ENCODE measurements at regions not wholly inside any gene's neighbourhood (a gene's known extent, or its start where the extent isn't known, plus 50 kb on each side); places are given as distances from the start of the nearest gene placed in this dataset.

GRCh38 chr5:3351581-3352442 is 243.8 kb upstream of the IRX1 start:
- Histone ChIP-seq H3K27ac (ENCODE audit: low read depth in 1 of 3, low read length in 2 of 3) (no peak overlapping the region), H3K9me3 (ENCODE audit: control insufficient read depth in 2 of 2, insufficient read depth in 1 of 2, low read depth in 1 of 2, low read length in 1 of 2) (no peaks in the 10 kb centered on the region), H3K27me3 (ENCODE audit: control insufficient read depth in 3 of 3, insufficient read depth in 3 of 3, low read length in 3 of 3) (no peaks in the 10 kb centered on the region), H3K36me3 (ENCODE audit: control insufficient read depth in 3 of 3, insufficient read depth in 2 of 3, low read depth in 1 of 3, low read length in 3 of 3) (no peaks in the 10 kb centered on the region), H3K4me3 (ENCODE audit: low read depth in 1 of 3, low read length in 3 of 3) (no peak overlapping the region), H3K4me1 (ENCODE audit: control insufficient read depth in 3 of 3, insufficient read depth in 2 of 3, low read depth in 1 of 3, low read length in 2 of 3) (no peaks in the 10 kb centered on the region)
- DNase-seq (no peak), FAIRE-seq (no peak)
- WGBS, 3 donors: 71 to 76% (median 72%) methylated on average over 10 of the region's 10 CpGs

GRCh38 chr5:3350781-3351180 is 244.9 kb upstream of the IRX1 start:
- Histone ChIP-seq H3K27me3 (ENCODE audit: control insufficient read depth in 3 of 3, insufficient read depth in 3 of 3, low read length in 3 of 3) (no peaks in the 10 kb centered on the region), H3K4me1 (ENCODE audit: control insufficient read depth in 3 of 3, insufficient read depth in 2 of 3, low read depth in 1 of 3, low read length in 2 of 3) (no peaks in the 10 kb centered on the region), H3K4me3 (ENCODE audit: low read depth in 1 of 3, low read length in 3 of 3) (no peak overlapping the region), H3K27ac (ENCODE audit: low read depth in 1 of 3, low read length in 2 of 3) (no peak overlapping the region), H3K36me3 (ENCODE audit: control insufficient read depth in 3 of 3, insufficient read depth in 2 of 3, low read depth in 1 of 3, low read length in 3 of 3) (no peaks in the 10 kb centered on the region), H3K9me3 (ENCODE audit: control insufficient read depth in 2 of 2, insufficient read depth in 1 of 2, low read depth in 1 of 2, low read length in 1 of 2) (no peaks in the 10 kb centered on the region)
- DNase-seq (no peak), FAIRE-seq (no peak)
- WGBS, 3 donors: 87 to 89% (median 87%) methylated on average over 5 of the region's 5 CpGs

GRCh38 chr5:3349704-3350565 is 245.7 kb upstream of the IRX1 start:
- Histone ChIP-seq H3K4me3 (ENCODE audit: low read depth in 1 of 3, low read length in 3 of 3) (no peak overlapping the region), H3K27ac (ENCODE audit: low read depth in 1 of 3, low read length in 2 of 3) (no peak overlapping the region), H3K36me3 (ENCODE audit: control insufficient read depth in 3 of 3, insufficient read depth in 2 of 3, low read depth in 1 of 3, low read length in 3 of 3) (no peaks in the 10 kb centered on the region), H3K27me3 (ENCODE audit: control insufficient read depth in 3 of 3, insufficient read depth in 3 of 3, low read length in 3 of 3) (no peaks in the 10 kb centered on the region), H3K9me3 (ENCODE audit: control insufficient read depth in 2 of 2, insufficient read depth in 1 of 2, low read depth in 1 of 2, low read length in 1 of 2) (no peaks in the 10 kb centered on the region), H3K4me1 (ENCODE audit: control insufficient read depth in 3 of 3, insufficient read depth in 2 of 3, low read depth in 1 of 3, low read length in 2 of 3) (no peaks in the 10 kb centered on the region)
- WGBS, 3 donors: 89 to 94% (median 92%) methylated on average over 10 of the region's 10 CpGs
- no peak for FAIRE-seq
- DNase-seq: no peak

GRCh38 chr5:3348576-3349535 is 246.8 kb upstream of the IRX1 start:
- H3K4me1 ChIP-seq (ENCODE audit: control insufficient read depth in 3 of 3, insufficient read depth in 2 of 3, low read depth in 1 of 3, low read length in 2 of 3): no peaks in the 10 kb centered on the region
- WGBS, 3 donors: 83 to 87% (median 83%) methylated on average over 22 of the region's 22 CpGs
- FAIRE-seq (no peak), DNase-seq (no peak)
- no peak overlapping the region for H3K4me3 ChIP-seq (ENCODE audit: low read depth in 1 of 3, low read length in 3 of 3)
- H3K27me3 ChIP-seq (ENCODE audit: control insufficient read depth in 3 of 3, insufficient read depth in 3 of 3, low read length in 3 of 3): no peaks in the 10 kb centered on the region
- no peaks in the 10 kb centered on the region for H3K9me3 ChIP-seq (ENCODE audit: control insufficient read depth in 2 of 2, insufficient read depth in 1 of 2, low read depth in 1 of 2, low read length in 1 of 2)
- H3K36me3 ChIP-seq (ENCODE audit: control insufficient read depth in 3 of 3, insufficient read depth in 2 of 3, low read depth in 1 of 3, low read length in 3 of 3): no peaks in the 10 kb centered on the region
- H3K27ac ChIP-seq (ENCODE audit: low read depth in 1 of 3, low read length in 2 of 3): no peak overlapping the region

- no peaks in the 10 kb centered on the region for H3K9me3 ChIP-seq (ENCODE audit: control insufficient read depth in 2 of 2, insufficient read depth in 1 of 2, low read depth in 1 of 2, low read length in 1 of 2)
- DNase-seq: no peak
- no peaks in the 10 kb centered on the region for H3K4me1 ChIP-seq (ENCODE audit: control insufficient read depth in 3 of 3, insufficient read depth in 2 of 3, low read depth in 1 of 3, low read length in 2 of 3)
- FAIRE-seq: no peak
- 93 to 94% (median 94%) methylated on average over 5 of the region's 5 CpGs for WGBS, 3 donors
- no peaks in the 10 kb centered on the region for H3K27me3 ChIP-seq (ENCODE audit: control insufficient read depth in 3 of 3, insufficient read depth in 3 of 3, low read length in 3 of 3)
- H3K4me3 ChIP-seq (ENCODE audit: low read depth in 1 of 3, low read length in 3 of 3): no peak overlapping the region
- no peaks in the 10 kb centered on the region for H3K36me3 ChIP-seq (ENCODE audit: control insufficient read depth in 3 of 3, insufficient read depth in 2 of 3, low read depth in 1 of 3, low read length in 3 of 3)
- H3K27ac ChIP-seq (ENCODE audit: low read depth in 1 of 3, low read length in 2 of 3): no peak overlapping the region
These were observed 247.9 kb upstream of the IRX1 start for GRCh38 chr5:3347741-3348140.

- no peak for FAIRE-seq
- H3K27ac ChIP-seq (ENCODE audit: low read depth in 1 of 3, low read length in 2 of 3): no peak overlapping the region
- H3K4me1 ChIP-seq (ENCODE audit: control insufficient read depth in 3 of 3, insufficient read depth in 2 of 3, low read depth in 1 of 3, low read length in 2 of 3): no peaks in the 10 kb centered on the region
- H3K36me3 ChIP-seq (ENCODE audit: control insufficient read depth in 3 of 3, insufficient read depth in 2 of 3, low read depth in 1 of 3, low read length in 3 of 3): no peaks in the 10 kb centered on the region
- 84 to 89% (median 87%) methylated on average over 26 of the region's 26 CpGs for WGBS, 3 donors
- no peaks in the 10 kb centered on the region for H3K27me3 ChIP-seq (ENCODE audit: control insufficient read depth in 3 of 3, insufficient read depth in 3 of 3, low read length in 3 of 3)
- no peak for DNase-seq
- H3K4me3 ChIP-seq (ENCODE audit: low read depth in 1 of 3, low read length in 3 of 3): no peak overlapping the region
- H3K9me3 ChIP-seq (ENCODE audit: control insufficient read depth in 2 of 2, insufficient read depth in 1 of 2, low read depth in 1 of 2, low read length in 1 of 2): no peaks in the 10 kb centered on the region
These were observed 249.4 kb upstream of the IRX1 start for GRCh38 chr5:3346111-3346820.

- DNase-seq (no peak), FAIRE-seq (no peak)
- Histone ChIP-seq H3K9me3 (ENCODE audit: control insufficient read depth in 2 of 2, insufficient read depth in 1 of 2, low read depth in 1 of 2, low read length in 1 of 2) (no peaks in the 10 kb centered on the region), H3K27me3 (ENCODE audit: control insufficient read depth in 3 of 3, insufficient read depth in 3 of 3, low read length in 3 of 3) (no peaks in the 10 kb centered on the region), H3K4me3 (ENCODE audit: low read depth in 1 of 3, low read length in 3 of 3) (no peak overlapping the region), H3K27ac (ENCODE audit: low read depth in 1 of 3, low read length in 2 of 3) (no peak overlapping the region), H3K36me3 (ENCODE audit: control insufficient read depth in 3 of 3, insufficient read depth in 2 of 3, low read depth in 1 of 3, low read length in 3 of 3) (no peaks in the 10 kb centered on the region), H3K4me1 (ENCODE audit: control insufficient read depth in 3 of 3, insufficient read depth in 2 of 3, low read depth in 1 of 3, low read length in 2 of 3) (no peaks in the 10 kb centered on the region)
- 81 to 90% (median 81%) methylated on average over 8 of the region's 8 CpGs for WGBS, 3 donors
These were observed 250.4 kb upstream of the IRX1 start for GRCh38 chr5:3345195-3345594.

All from small intestine (tissue), 7 donors.